ENCODE measurements at regions not wholly inside any gene's neighbourhood (a gene's known extent, or its start where the extent isn't known, plus 50 kb on each side); places are given as distances from the start of the nearest gene placed in this dataset.
"Not testable (repeated sequence)": the region's sequence is repeated elsewhere in the genome, so short reads cannot be mapped to it uniquely, and the experiment has no call there.

DNA sequence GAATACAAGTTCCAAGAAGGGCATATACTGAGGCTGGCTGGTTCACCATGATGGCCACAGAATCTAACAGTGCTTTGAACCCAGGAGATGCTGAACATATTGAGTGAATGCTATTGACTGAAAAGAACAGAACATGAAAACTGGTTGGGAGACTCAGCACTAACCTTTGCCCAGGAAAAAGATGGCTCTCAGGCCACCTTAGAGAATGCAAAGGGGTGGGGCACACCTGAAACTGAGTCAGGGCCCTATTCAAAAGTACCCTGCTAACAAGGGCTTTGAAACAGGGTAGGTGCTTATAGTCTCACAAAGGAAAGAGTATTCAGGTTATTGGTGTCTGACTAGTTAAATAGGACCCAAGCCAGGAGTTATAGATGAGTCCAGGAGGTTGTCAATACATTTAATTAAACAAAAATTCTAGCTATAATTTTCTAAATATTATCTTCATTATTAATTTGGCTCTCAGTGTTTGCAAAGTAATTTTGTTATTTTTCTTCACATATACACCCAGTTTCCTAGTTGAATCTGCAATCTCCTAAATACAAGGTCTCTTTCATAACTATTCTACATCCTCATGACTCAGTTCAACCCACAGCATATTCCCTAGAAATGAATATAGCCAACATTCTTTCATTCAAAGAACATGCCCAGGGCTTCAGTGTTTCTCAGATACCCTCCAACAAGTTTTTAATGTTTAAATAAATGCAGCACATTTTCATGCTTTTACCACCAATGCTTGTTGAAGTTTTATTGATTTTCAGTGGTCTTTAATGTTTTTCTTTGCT, 144.2 kb upstream of the RAPGEF2 start:
- Mint-ChIP-seq H3K36me3 (no peaks in the 10 kb centered on the region), H3K4me1 (no peaks in the 10 kb centered on the region), H3K27ac (no peak overlapping the region), H3K9me3 (no peaks in the 10 kb centered on the region), H3K4me3 (no peak overlapping the region), H3K27me3 (no peaks in the 10 kb centered on the region)
- ATAC-seq: no peak

DNA sequence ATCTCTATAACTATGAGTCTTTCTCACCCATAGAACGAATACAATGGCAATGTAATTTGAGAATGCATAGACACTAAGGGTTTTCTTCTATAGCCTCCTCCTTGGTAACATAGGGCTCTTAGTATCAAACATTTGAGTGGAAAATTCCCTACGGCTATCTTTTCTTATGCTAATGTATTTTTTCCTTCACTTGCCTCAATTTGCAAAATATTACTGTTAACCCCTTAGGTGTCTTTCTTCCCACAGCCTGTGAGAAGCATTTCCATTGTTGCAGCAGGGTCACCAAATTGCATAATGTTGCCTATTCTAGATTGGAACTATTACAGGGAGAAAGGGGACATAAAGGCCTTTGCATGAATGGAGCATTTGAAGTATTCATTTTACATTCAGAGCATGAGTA, 140.5 kb upstream of the RAPGEF2 start:
- no peak for ATAC-seq
- H3K9me3 Mint-ChIP-seq: peaks cover 8% of the 10 kb centered on the region
- H3K27me3 Mint-ChIP-seq: peaks cover 17% of the 10 kb centered on the region
- no peaks in the 10 kb centered on the region for H3K4me1 Mint-ChIP-seq
- H3K27ac Mint-ChIP-seq: no peak overlapping the region
- H3K4me3 Mint-ChIP-seq: no peak overlapping the region
- no peaks in the 10 kb centered on the region for H3K36me3 Mint-ChIP-seq

DNA sequence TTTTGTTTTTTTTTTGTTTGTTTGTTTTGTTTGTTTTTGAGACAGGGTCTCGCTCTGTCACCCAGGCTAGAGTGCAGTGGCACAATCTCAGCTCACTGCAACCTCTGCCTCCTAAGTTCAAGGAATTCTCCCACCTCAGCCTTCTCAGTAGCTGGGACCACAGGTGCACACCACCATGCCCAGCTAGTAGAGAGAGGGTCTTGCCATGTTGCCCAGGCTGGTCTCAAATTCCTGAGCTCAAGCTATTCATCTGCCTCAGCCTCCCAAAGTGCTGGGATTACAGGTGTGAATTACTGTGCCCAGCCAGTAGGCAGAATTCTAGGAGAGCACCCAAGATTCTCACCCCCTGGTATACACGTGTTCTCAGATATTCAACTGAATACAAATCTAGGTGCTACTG, 139.6 kb upstream of the RAPGEF2 start:
- ATAC-seq, H3K4me1 Mint-ChIP-seq: not testable (repeated sequence)

DNA sequence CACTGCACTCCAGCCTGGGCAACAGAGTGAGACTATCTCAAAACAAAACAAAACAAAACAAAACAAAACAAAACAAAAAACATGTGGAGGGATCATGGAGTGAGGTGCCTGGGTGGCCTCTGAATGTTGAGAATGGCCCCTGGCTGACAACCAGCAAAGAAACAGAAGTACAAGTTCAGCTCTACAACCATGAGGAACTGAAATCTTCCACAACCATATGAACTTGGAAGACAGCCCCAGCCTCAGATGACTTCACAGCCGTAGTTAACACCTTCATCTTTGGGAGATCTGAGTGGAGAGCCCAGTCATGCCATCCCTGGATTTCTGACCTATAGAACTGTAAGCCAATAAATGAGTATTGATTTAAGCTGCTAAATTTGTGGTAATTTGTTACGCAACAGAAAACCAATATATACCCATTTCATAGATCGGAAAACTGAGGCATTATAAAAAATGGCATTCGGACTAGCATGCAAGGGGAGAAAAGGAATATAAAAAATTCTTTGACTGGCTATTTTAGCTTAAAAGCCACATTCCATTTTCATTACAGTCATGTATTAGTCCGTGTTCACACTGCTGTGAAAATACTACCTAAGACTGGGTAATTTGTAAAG, 138.7 kb upstream of the RAPGEF2 start:
- H3K9me3 Mint-ChIP-seq: peaks cover 8% of the 10 kb centered on the region
- H3K27me3 Mint-ChIP-seq: peaks cover 17% of the 10 kb centered on the region
- no peak overlapping the region for H3K27ac Mint-ChIP-seq
- no peaks in the 10 kb centered on the region for H3K4me1 Mint-ChIP-seq
- no peak for ATAC-seq
- H3K4me3 Mint-ChIP-seq: no peak overlapping the region
- H3K36me3 Mint-ChIP-seq: no peaks in the 10 kb centered on the region

More for the DNA sequence above, 139.6 kb upstream of the RAPGEF2 start:
- H3K27me3 Mint-ChIP-seq: peaks cover 17% of the 10 kb centered on the region
- H3K4me3 Mint-ChIP-seq, H3K27ac Mint-ChIP-seq, H3K9me3 Mint-ChIP-seq, H3K36me3 Mint-ChIP-seq: not testable (repeated sequence)

DNA sequence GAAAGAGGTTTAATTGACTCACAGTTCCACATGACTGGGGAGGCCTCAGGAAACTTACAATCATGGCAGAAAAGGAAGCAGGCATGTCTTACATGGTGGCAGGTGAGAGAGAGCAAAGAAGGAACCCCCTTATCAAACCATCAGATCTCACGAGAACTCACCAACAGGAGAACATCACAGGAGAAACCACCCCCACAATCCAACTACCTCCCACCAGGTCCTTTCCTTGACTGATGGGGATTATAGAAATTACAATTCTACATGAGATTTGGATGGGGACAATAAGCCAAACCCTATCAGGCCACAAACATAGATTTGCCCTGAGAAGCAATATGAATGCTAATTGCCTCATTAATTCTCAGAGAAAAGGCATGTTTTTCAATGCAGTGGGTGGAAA, 138.2 kb upstream of the RAPGEF2 start:
- H3K4me3 Mint-ChIP-seq: no peak overlapping the region
- peaks cover 8% of the 10 kb centered on the region for H3K9me3 Mint-ChIP-seq
- H3K4me1 Mint-ChIP-seq: no peaks in the 10 kb centered on the region
- H3K27ac Mint-ChIP-seq: no peak overlapping the region
- H3K27me3 Mint-ChIP-seq: peaks cover 17% of the 10 kb centered on the region
- no peak for ATAC-seq
- no peaks in the 10 kb centered on the region for H3K36me3 Mint-ChIP-seq

DNA sequence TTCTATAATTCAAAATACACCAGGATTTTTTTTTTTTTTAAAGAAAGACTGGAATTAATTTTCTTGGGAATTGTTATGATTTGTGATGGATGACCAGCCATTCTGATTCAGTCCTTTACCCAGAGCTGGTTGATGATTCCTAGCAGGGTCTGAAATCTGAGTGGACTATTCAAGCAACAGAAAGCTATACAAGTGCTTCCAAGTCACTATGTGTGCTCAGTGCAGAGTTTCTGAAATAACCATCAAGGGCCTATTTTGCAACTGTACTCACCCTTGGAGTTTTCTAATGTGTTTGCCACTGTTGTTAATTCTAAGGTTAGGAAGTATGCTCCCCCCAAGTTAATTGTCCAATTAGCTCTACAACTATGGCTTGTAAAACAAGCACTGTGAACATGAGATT, 137.7 kb upstream of the RAPGEF2 start:
- no peak for ATAC-seq
- Mint-ChIP-seq H3K4me1 (no peaks in the 10 kb centered on the region), H3K9me3 (peaks cover 8% of the 10 kb centered on the region), H3K4me3 (no peak overlapping the region), H3K36me3 (no peaks in the 10 kb centered on the region), H3K27ac (no peak overlapping the region), H3K27me3 (peaks cover 20% of the 10 kb centered on the region)

DNA sequence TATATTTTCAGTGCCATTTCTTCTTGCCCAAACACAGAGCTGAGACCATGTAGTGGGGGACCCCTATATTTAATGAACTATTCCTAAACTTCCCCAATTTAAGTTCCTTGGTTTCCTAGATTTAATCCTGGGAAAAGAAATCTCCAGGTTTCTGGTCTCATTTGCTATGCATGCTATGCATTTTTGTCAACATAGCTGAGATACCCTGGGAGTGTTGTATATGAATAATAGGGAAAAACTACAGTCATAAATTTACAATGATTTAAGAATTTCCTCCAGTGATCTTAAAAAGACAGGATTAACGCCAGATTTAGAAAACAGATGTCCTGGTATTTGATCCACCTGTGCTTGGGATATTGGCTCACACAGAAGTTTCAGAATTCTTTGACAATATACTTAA, 136.8 kb upstream of the RAPGEF2 start:
- Mint-ChIP-seq H3K9me3 (peaks cover 8% of the 10 kb centered on the region), H3K27me3 (peaks cover 26% of the 10 kb centered on the region)

DNA sequence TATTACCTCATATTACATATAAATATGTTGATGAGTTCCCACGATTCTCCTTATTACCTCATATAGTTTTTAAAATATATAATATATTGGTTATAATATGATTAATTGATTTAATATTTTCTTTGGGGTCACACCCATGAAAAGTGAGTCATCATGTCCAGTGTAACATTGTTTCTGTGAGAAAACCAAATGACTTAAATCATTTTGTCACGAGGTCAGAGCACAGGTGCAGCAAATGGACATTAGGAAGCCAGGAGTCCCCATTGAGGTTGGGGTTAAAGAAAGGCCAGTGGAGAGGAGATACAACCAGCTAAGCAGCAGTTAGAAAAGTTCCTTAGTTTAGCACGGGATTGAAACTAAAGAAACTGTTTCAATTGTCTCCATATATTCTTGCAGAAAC, 133.9 kb upstream of the RAPGEF2 start:
- Mint-ChIP-seq H3K36me3 (no peaks in the 10 kb centered on the region), H3K9me3 (peaks cover 8% of the 10 kb centered on the region), H3K4me1 (no peaks in the 10 kb centered on the region), H3K27me3 (peaks cover 26% of the 10 kb centered on the region), H3K27ac (no peak overlapping the region), H3K4me3 (no peak overlapping the region)
- ATAC-seq: no peak

More for the DNA sequence above, 136.8 kb upstream of the RAPGEF2 start:
- Mint-ChIP-seq H3K27ac (no peak overlapping the region), H3K4me3 (no peak overlapping the region), H3K4me1 (no peaks in the 10 kb centered on the region), H3K36me3 (no peaks in the 10 kb centered on the region)
- no peak for ATAC-seq

DNA sequence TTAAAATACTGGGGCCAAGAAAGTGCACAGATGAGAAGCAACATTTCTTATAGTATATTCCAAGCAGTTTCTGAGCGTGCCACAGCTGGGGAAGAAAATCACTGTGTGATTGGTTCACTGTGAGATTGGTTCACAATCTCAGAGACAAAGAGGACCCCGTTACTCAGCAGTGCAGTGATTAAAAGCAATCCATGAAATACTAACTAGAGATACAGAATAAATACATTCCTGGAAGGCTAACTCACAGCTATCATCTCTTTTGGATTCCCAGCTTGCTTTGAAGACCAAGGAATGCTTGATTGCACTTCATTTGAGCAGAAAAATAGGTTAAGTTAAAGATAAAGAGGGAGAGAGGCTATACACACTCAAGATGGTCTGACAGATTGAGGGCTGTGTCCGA, 132.1 kb upstream of the RAPGEF2 start:
- H3K9me3 Mint-ChIP-seq: no peaks in the 10 kb centered on the region
- H3K4me3 Mint-ChIP-seq: no peak overlapping the region
- no peak overlapping the region for H3K27ac Mint-ChIP-seq
- peaks cover 17% of the 10 kb centered on the region for H3K27me3 Mint-ChIP-seq
- ATAC-seq: no peak
- no peaks in the 10 kb centered on the region for H3K4me1 Mint-ChIP-seq
- H3K36me3 Mint-ChIP-seq: no peaks in the 10 kb centered on the region

DNA sequence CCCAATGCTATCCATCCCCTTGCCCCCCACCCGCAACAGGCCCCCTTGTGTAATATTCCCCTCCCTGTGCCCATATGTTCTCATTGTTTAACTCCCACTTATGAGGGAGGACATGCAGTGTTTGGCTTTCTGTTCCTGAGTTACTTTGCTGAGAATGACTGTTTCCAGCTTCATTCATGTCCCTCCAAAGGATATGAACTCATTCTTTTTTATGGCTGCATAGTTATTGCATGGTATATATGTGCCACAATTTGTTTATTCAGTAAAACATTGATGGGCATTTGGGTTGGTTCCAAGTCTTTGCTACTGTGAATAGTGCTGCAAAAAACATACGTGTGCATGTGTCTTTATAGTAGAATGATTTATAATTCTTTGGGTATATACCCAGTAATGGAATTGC, 128.4 kb upstream of the RAPGEF2 start:
- not testable (repeated sequence) for H3K36me3 Mint-ChIP-seq, H3K27ac Mint-ChIP-seq, H3K4me1 Mint-ChIP-seq, H3K4me3 Mint-ChIP-seq, H3K9me3 Mint-ChIP-seq, ATAC-seq
- H3K27me3 Mint-ChIP-seq: peaks cover 30% of the 10 kb centered on the region

DNA sequence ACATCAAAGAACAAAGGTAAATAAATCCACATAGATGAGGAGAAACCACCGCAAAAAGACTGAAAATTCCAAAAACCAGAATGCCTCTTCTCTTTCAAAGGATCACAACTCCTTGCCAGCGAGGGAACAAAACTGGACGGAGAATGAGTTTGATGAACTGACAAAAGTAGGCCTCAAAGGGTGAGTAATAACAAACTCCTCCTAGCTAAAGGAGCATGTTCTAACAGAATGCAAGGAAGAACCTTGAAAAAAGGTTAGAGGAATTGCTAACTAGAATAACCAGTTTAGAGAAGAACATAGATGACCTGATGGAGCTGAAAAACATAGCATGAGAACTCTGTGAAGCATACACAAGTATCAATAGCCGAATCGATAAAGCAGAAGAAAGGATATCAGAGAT, 122.2 kb upstream of the RAPGEF2 start:
- not testable (repeated sequence) for ATAC-seq, H3K9me3 Mint-ChIP-seq, H3K36me3 Mint-ChIP-seq, H3K4me1 Mint-ChIP-seq, H3K4me3 Mint-ChIP-seq, H3K27ac Mint-ChIP-seq
- peaks cover 52% of the 10 kb centered on the region for H3K27me3 Mint-ChIP-seq

DNA sequence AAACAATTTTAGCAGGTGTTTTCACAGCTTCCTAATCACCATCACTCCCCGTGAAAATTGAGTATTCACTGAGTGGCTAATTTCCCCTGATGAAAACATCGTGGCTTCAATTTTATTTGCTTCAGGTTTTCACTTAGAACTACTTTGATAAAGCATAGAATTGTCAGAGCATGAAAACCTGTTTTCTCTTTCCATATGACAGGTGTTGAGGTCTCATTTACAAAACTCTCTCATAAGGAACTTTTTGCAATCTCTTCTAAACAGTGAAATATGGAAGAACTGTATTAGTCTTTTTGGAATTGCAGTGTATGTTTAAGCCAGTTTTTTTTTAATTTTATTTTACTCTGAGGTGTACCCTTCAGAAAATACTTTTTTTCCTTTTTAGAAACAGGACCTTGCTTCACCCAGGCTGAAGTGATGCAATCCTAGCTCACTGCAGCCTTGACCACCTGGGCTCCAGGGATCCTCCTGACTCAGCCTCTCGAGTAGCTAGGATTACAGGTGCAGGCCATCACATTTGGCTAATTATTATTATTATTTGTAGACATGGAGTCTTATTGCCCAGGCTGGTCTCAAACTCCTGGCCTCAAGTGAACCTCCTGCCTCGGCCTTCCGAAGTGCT, 111.2 kb upstream of the RAPGEF2 start:
- H3K27me3 Mint-ChIP-seq: no peaks in the 10 kb centered on the region
- H3K4me3 Mint-ChIP-seq: no peak overlapping the region
- H3K27ac Mint-ChIP-seq: no peak overlapping the region
- ATAC-seq: no peak
- H3K4me1 Mint-ChIP-seq: peaks cover 6% of the 10 kb centered on the region
- peaks cover 6% of the 10 kb centered on the region for H3K9me3 Mint-ChIP-seq
- H3K36me3 Mint-ChIP-seq: no peaks in the 10 kb centered on the region

DNA sequence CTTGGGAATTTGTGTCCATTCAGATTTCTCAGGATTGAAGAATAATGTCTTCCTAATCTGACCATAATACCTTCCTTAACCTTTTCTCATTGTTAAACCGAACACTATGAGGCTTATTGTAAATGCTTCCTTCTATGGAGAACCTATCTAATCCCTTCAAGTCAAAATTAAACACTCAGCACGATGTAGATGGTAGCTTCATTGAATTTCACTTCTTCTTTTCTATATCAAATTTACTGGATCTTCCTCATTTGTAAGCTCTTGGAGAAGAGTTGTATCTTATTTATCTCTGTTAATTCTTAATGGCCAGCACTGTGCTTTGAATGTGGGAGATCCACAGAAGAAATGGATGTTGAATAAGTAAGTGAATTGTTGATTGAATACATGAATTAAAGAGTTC, 109.0 kb upstream of the RAPGEF2 start:
- Mint-ChIP-seq H3K4me3 (no peak overlapping the region), H3K27me3 (no peaks in the 10 kb centered on the region), H3K27ac (no peak overlapping the region), H3K36me3 (no peaks in the 10 kb centered on the region), H3K4me1 (peaks cover 6% of the 10 kb centered on the region), H3K9me3 (peaks cover 3% of the 10 kb centered on the region)
- no peak for ATAC-seq

DNA sequence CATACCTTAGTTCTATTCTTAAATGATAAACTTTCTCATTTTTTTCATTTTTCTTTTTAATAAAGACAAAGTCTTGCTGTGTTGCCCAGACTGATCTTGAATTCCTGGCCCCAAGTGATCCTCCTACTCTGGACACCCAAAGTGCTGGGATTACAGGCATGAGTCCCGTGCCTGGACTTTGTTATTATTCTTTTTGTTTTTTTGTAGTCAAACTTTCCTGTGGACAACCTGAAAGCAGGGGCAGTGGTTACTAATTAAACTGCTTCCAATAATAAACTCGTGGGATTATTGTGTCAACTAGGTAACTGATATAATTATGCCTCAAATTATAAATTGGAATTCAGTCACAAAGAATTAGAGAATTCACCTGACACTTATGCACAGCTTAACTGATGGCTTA, 107.8 kb upstream of the RAPGEF2 start:
- Mint-ChIP-seq H3K36me3 (no peaks in the 10 kb centered on the region), H3K9me3 (no peaks in the 10 kb centered on the region), H3K4me1 (peaks cover 6% of the 10 kb centered on the region), H3K27me3 (no peaks in the 10 kb centered on the region), H3K27ac (no peak overlapping the region), H3K4me3 (no peak overlapping the region)
- ATAC-seq: no peak

DNA sequence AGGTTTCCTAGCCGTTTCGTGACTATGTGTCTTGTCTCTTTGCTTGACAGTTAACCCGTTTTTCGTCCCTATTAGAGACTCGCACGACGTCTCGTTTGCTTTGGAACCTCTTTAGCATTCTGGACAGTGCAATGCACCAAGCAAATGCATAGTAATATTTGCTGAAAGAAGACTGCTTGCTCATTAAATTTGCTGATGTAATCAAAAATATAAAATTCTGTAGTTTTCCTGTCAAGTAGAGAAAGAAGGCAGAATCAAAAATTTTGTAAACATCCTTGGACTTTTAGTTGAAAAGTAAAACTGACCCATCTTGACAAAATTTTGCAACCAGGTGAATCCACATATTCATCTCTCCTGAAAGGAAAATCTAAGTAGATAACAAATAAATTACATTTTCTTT, 106.9 kb upstream of the RAPGEF2 start:
- Mint-ChIP-seq H3K27ac (no peak overlapping the region), H3K27me3 (no peaks in the 10 kb centered on the region), H3K36me3 (no peaks in the 10 kb centered on the region), H3K4me3 (no peak overlapping the region), H3K4me1 (peaks cover 6% of the 10 kb centered on the region), H3K9me3 (no peaks in the 10 kb centered on the region)
- no peak for ATAC-seq

DNA sequence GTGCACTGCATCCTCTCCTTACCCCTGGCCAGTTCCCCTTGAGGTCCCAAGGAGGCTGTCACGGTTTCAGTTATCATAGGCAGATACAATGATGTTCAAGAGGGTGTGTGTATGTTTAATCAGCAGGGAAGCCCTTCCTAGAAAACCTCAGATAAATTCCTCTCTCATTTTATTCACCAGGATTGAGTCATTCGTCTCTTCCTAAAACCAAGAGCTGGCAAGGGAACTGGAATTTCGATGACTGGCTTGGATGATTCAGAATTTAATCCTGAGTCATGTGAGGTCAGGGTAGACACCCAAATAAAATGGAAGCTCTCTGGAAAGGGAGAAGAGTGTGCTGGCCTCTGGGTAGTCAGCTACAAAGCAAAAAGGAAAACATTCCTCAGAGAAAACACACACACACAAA, 106.2 kb upstream of the RAPGEF2 start:
- Mint-ChIP-seq H3K36me3 (no peaks in the 10 kb centered on the region), H3K4me1 (peaks cover 6% of the 10 kb centered on the region), H3K9me3 (peaks cover 2% of the 10 kb centered on the region), H3K27ac (no peak overlapping the region), H3K4me3 (no peak overlapping the region), H3K27me3 (no peaks in the 10 kb centered on the region)
- no peak for ATAC-seq
